OCI-LY3 (cell line): ENCODE measurements at regions not wholly inside any gene's neighbourhood (a gene's known extent, or its start where the extent isn't known, plus 50 kb on each side); places are given as distances from the start of the nearest gene placed in this dataset.

Source experiments
- H2AFZ ChIP-seq: fragments of 200-600, 300-600 bp; shearing (Covaris generic); 2 replicates; pipeline ENCODE4 v1.6.0; 2014; ENCODE audit warnings: antibody characterized with exemption, low read depth, low read length
- H3K27ac ChIP-seq: fragments of 200-600, 300-600 bp; sonication (generic); 2 replicates; pipeline ENCODE4 v1.5.1; 2014; ENCODE audit warnings: mild to moderate bottlenecking, low read length, moderate library complexity, mixed read lengths
- H3K27me3 ChIP-seq: fragments of 200-600, 300-600 bp; sonication (generic); 2 replicates; pipeline ENCODE4 v1.6.1; 2014; ENCODE audit warnings: low read depth, low read length, mixed read lengths
- H3K36me3 ChIP-seq: fragments of 200-600, 300-600 bp; sonication (generic); replicated peaks from 2 replicates; pipeline ENCODE3; 2014; ENCODE audit warnings: low read depth, low read length, mixed read lengths
- H3K4me1 ChIP-seq: fragments of 300-600, 200-600 bp; sonication (generic); 2 replicates; pipeline ENCODE4 v1.6.1; 2014; ENCODE audit warnings: low read length, mixed read lengths
- H3K4me2 ChIP-seq: fragments of 200-600, 300-600 bp; sonication (generic); 2 replicates; pipeline ENCODE4 v1.6.1; 2014; ENCODE audit warnings: low read length, mixed read lengths
- H3K4me3 ChIP-seq: fragments of 300-600, 200-600 bp; sonication (generic); 2 replicates; pipeline ENCODE4 v1.5.1; 2014; ENCODE audit warnings: antibody characterized with exemption, mild to moderate bottlenecking, low read length, moderate library complexity
- H3K79me2 ChIP-seq: fragments of 300-600, 200-600 bp; shearing (Covaris generic); 2 replicates; pipeline ENCODE4 v1.6.1; 2014; ENCODE audit warnings: mild to moderate bottlenecking, low read length, mixed read lengths
- H3K9ac ChIP-seq: fragments of 300-600, 200-600 bp; shearing (Covaris generic); 2 replicates; pipeline ENCODE4 v1.6.0; 2014; ENCODE audit warnings: mild to moderate bottlenecking, low read length, moderate library complexity
- H3K9me3 ChIP-seq: fragments of 200-600, 300-600 bp; shearing (Covaris generic); 2 replicates; pipeline ENCODE4 v1.6.1; 2014; ENCODE audit warnings: low read length, mixed read lengths; ENCODE audit not compliant: insufficient read depth
- H4K20me1 ChIP-seq: fragments of 200-600, 300-600 bp; sonication (generic); 2 replicates; pipeline ENCODE4 v1.6.1; 2016; ENCODE audit warnings: low read length, mixed read lengths; ENCODE audit not compliant: insufficient read depth
- CTCF ChIP-seq: fragments of 200-600, 300-600 bp; sonication (generic); IDR thresholded peaks from 2 replicates; pipeline ENCODE4 v1.5.1; 2014; ENCODE audit warnings: antibody characterized with exemption, low read length, low read depth
- EZH2phosphoT487 ChIP-seq: fragments of 200-600 bp; shearing (Covaris generic); IDR thresholded peaks from 2 replicates; pipeline ENCODE4 v1.6.1; 2018; ENCODE audit warnings: antibody characterized with exemption, mixed run types, low read depth

DNA sequence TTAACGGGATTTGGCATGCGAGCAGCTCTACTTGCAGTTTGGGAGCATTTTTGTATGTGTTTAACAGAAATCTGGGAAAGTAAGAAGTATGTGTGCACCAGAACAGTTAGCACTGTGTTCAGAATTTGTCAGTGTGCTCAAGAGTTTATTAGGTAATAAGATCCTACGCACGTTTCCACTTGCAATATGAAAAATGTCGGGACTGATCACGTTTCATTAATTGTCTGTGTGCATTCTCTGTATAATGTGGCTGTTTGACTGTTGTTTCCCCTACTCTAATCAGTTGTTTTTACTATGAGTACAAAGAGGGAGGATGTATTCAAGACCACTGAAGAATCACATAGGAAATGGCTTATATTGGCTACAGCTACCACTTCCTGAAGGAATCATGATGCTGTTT is 349.7 kb upstream of the POU3F2 start:
- Histone ChIP-seq H2AFZ (no peak overlapping the region), H3K9me3 (no peaks in the 10 kb centered on the region), H3K36me3 (no peaks in the 10 kb centered on the region), H4K20me1 (no peaks in the 10 kb centered on the region), H3K27ac (no peak overlapping the region), H3K27me3 (no peaks in the 10 kb centered on the region), H3K4me2 (no peak overlapping the region), H3K79me2 (no peaks in the 10 kb centered on the region), H3K4me1 (no peaks in the 10 kb centered on the region), H3K9ac (no peak overlapping the region), H3K4me3 (no peak overlapping the region)
- TF ChIP-seq CTCF (no peak), EZH2phosphoT487 (no peak)

DNA sequence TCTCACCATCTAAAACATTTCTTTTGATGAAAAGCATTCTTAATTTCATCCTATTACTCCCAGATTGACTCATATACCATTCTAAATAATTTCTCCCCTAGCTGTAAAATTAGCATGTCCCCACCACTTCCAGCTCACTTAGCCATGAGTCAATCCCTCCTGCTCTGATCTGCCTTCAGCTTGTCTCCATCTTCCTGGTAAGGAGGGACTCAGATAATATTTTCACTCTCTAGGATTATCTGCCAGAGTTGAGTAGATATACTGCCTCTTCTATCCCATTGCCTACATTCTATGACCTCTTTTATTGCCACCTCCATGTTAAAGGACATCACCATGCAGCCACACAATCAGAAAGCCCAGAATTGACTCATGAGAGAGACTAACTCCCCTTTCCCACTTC is 348.8 kb upstream of the POU3F2 start:
- H3K27ac ChIP-seq: no peak overlapping the region
- no peaks in the 10 kb centered on the region for H3K9me3 ChIP-seq
- no peak overlapping the region for H3K4me3 ChIP-seq
- no peak for TF ChIP-seq EZH2phosphoT487
- no peak for TF ChIP-seq CTCF
- H3K27me3 ChIP-seq: no peaks in the 10 kb centered on the region
- no peaks in the 10 kb centered on the region for H3K4me1 ChIP-seq
- H3K79me2 ChIP-seq: no peaks in the 10 kb centered on the region
- no peak overlapping the region for H3K4me2 ChIP-seq
- H2AFZ ChIP-seq: no peak overlapping the region
- H3K9ac ChIP-seq: no peak overlapping the region
- no peaks in the 10 kb centered on the region for H3K36me3 ChIP-seq
- H4K20me1 ChIP-seq: no peaks in the 10 kb centered on the region

DNA sequence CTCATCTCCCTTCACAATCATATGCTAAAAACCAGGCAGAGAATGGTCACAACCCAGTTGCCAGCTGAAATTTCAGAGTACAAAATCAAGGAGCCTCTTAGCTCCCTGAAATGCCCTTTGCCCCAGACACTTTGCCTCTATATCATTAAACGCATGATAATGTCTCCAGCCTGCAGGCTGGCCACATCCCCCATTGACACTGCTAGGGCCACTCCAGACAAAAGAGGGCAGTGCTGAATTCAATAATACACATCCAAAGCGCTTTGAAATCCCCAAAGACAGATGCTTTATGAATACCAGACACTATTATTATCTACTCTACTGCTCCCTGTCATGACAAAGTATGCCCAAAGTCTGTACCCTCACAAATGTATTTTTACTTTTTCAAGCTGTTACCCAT is 348.3 kb upstream of the POU3F2 start:
- TF ChIP-seq EZH2phosphoT487: no peak
- TF ChIP-seq CTCF: no peak
- H3K4me3 ChIP-seq: no peak overlapping the region
- no peaks in the 10 kb centered on the region for H3K4me1 ChIP-seq
- no peaks in the 10 kb centered on the region for H3K79me2 ChIP-seq
- no peaks in the 10 kb centered on the region for H3K36me3 ChIP-seq
- no peak overlapping the region for H3K4me2 ChIP-seq
- H3K9me3 ChIP-seq: no peaks in the 10 kb centered on the region
- no peak overlapping the region for H3K27ac ChIP-seq
- H3K27me3 ChIP-seq: no peaks in the 10 kb centered on the region
- no peak overlapping the region for H2AFZ ChIP-seq
- H3K9ac ChIP-seq: no peak overlapping the region
- H4K20me1 ChIP-seq: no peaks in the 10 kb centered on the region

DNA sequence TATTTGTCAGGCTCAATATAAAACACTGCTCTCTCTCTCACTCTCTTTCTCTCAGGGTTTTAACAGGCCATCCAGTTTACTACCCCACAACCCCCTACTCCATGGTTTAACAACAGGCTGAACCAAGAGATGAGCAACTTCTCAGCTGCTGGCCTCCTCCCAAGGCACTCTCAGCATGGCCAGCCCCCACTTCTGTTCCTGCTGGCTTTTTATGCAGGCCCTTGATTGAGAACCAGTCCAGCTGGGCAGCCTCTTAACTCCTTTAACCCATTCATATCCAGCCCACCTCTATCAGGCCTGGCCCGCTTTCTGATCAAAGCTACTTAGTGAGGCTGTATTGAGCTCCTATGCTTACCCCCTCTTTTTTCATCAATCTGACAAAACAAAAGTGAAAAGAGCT is 346.8 kb upstream of the POU3F2 start:
- Histone ChIP-seq H4K20me1 (no peaks in the 10 kb centered on the region), H2AFZ (no peak overlapping the region), H3K4me3 (no peak overlapping the region), H3K36me3 (no peaks in the 10 kb centered on the region), H3K4me1 (no peaks in the 10 kb centered on the region), H3K27ac (no peak overlapping the region), H3K9me3 (no peaks in the 10 kb centered on the region), H3K4me2 (no peak overlapping the region), H3K27me3 (no peaks in the 10 kb centered on the region), H3K79me2 (no peaks in the 10 kb centered on the region), H3K9ac (no peak overlapping the region)
- TF ChIP-seq EZH2phosphoT487 (no peak), CTCF (no peak)
